ENCODE measurements at regions not wholly inside any gene's neighbourhood (a gene's known extent, or its start where the extent isn't known, plus 50 kb on each side); places are given as distances from the start of the nearest gene placed in this dataset.

DNA sequence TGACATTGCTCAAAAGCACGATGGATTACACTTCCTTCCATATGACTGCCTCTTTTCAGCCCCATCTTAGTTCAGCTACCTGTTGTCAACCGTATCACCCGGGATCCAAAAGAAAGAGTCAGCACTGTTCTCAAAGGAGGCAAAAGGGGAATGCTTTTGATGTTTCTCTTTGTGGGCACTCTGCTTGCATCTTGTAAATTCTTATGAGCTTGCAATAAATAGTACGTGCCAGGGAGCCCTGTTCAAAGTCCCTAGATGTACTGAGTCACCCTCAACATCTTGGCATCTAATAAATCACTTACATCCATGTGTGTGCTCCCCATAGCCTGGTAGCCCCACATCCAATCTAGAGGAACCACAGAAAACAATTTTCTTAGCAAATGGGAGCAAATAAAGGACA is 256.9 kb downstream of the SUCLG1 start:
- CTCF ChIA-PET = no interaction called here

GRCh38 chr2:84201158-84201557 is 257.9 kb downstream of the SUCLG1 start:
- H3K27me3 Mint-ChIP-seq = peaks cover 6% of the 10 kb centered on the region
- intact Hi-C loops (cut with micrococcal nuclease) = no loop called here
- no peaks in the 10 kb centered on the region for H3K4me1 Mint-ChIP-seq (ENCODE audit: low read depth)
- no peak for DNase-seq
- no peaks in the 10 kb centered on the region for H3K36me3 Mint-ChIP-seq
- ChIA-PET POLR2A (no interaction called here), CTCF (no interaction called here)
- no peak overlapping the region for H3K27ac Mint-ChIP-seq
- no peak overlapping the region for H3K4me3 Mint-ChIP-seq
- no peaks in the 10 kb centered on the region for H3K9me3 Mint-ChIP-seq

More for the DNA sequence above, 256.9 kb downstream of the SUCLG1 start:
- no peaks in the 10 kb centered on the region for H3K36me3 Mint-ChIP-seq
- no peak for DNase-seq
- intact Hi-C loops (cut with micrococcal nuclease) = no loop called here
- POLR2A ChIA-PET = no interaction called here
- H3K4me1 Mint-ChIP-seq (ENCODE audit: low read depth) = no peaks in the 10 kb centered on the region
- no peaks in the 10 kb centered on the region for H3K9me3 Mint-ChIP-seq
- no peak overlapping the region for H3K27ac Mint-ChIP-seq
- H3K4me3 Mint-ChIP-seq = no peak overlapping the region
- H3K27me3 Mint-ChIP-seq = peaks cover 9% of the 10 kb centered on the region

GRCh38 chr2:84197901-84198300 is 261.2 kb downstream of the SUCLG1 start:
- Mint-ChIP-seq H3K4me3 (no peak overlapping the region), H3K9me3 (no peaks in the 10 kb centered on the region), H3K27ac (no peak overlapping the region), H3K4me1 (ENCODE audit: low read depth) (no peaks in the 10 kb centered on the region), H3K36me3 (no peaks in the 10 kb centered on the region), H3K27me3 (peaks cover 1% of the 10 kb centered on the region)
- intact Hi-C loops (cut with micrococcal nuclease) = no loop called here
- ChIA-PET POLR2A (no interaction called here), CTCF (interaction anchor here (1.2 kb wide), 1 partner anchor 117 kb away, joined by 3 read pairs; no protein-coding TSS in a partner anchor)
- DNase-seq = peak; percentile 9

DNA sequence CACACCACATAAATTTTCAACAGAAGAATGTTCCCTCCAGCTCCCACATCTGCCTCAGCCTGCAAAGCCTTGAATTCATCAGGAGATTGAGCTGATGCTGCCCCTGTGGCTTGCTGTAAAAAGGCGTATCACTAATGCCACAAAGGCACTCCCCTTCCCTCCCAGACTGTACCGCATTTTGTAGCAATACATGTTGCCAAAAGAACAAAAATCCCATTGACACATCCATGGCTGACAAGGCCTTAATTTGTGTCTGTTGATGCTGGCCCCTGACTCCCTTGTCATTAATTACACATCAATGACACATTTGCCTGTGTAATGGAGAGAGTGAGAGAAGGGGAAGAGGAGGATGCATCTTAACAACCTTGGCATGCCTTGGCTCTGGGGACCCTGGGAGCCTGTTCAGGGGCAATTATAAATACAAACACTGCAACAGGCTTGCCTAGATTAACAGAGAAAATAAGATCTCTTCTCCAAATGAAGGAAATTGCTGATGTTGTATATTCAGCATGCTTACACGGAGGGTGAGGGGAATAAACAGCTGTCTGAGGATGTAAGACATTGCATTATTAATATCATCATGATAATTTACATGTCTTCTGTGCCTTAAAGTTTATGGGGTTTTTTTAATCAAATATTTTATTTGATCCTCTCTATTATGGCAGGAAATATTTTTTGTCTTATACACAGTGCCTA is 264.0 kb downstream of the SUCLG1 start:
- Mint-ChIP-seq H3K4me1 (ENCODE audit: low read depth) (no peaks in the 10 kb centered on the region), H3K27ac (no peak overlapping the region), H3K36me3 (no peaks in the 10 kb centered on the region), H3K4me3 (no peak overlapping the region), H3K9me3 (no peaks in the 10 kb centered on the region), H3K27me3 (peaks cover 1% of the 10 kb centered on the region)
- ChIA-PET CTCF (no interaction called here), POLR2A (no interaction called here)
- DNase-seq = no peak
- intact Hi-C loops (cut with micrococcal nuclease) = no loop called here

GRCh38 chr2:84194181-84194580 is 264.9 kb downstream of the SUCLG1 start:
- no peaks in the 10 kb centered on the region for H3K4me1 Mint-ChIP-seq (ENCODE audit: low read depth)
- intact Hi-C loops (cut with micrococcal nuclease) = no loop called here

GRCh38 chr2:84187258-84187657 is 271.8 kb downstream of the SUCLG1 start:
- intact Hi-C loops (cut with micrococcal nuclease) = no loop called here
- no peak overlapping the region for H3K4me3 Mint-ChIP-seq
- no peak overlapping the region for H3K27ac Mint-ChIP-seq
- DNase-seq = no peak
- no peaks in the 10 kb centered on the region for H3K27me3 Mint-ChIP-seq
- H3K9me3 Mint-ChIP-seq = no peaks in the 10 kb centered on the region
- ChIA-PET POLR2A (no interaction called here), CTCF (interaction anchor here (1.4 kb wide), 1 partner anchor 15 kb away, joined by 3 read pairs; no protein-coding TSS in a partner anchor)
- no peaks in the 10 kb centered on the region for H3K4me1 Mint-ChIP-seq (ENCODE audit: low read depth)
- no peaks in the 10 kb centered on the region for H3K36me3 Mint-ChIP-seq

More at GRCh38 chr2:84194181-84194580, 264.9 kb downstream of the SUCLG1 start:
- DNase-seq = no peak
- no peaks in the 10 kb centered on the region for H3K9me3 Mint-ChIP-seq
- POLR2A ChIA-PET = no interaction called here
- no peak overlapping the region for H3K4me3 Mint-ChIP-seq
- H3K27me3 Mint-ChIP-seq = peaks cover 1% of the 10 kb centered on the region
- no peak overlapping the region for H3K27ac Mint-ChIP-seq
- H3K36me3 Mint-ChIP-seq = no peaks in the 10 kb centered on the region
- CTCF ChIA-PET = no interaction called here

DNA sequence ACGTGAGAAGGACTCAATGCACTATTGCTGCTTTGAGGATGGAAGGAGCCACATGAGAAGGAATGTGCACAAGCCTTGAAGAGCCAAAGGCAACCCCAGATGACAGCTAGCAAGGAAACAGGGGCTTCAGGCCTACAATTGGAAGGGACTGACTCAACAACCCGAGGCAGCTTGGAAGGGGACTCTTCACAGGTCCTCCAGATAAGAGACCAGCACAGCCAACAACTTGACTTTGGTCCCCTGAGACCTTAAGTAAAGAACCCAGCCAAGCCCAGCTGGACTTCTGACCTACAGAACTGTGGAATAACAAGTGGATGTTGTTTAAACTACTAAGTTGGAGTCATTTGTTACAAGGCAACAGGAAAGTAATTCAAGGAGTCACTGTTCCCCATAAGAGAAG is 277.2 kb downstream of the SUCLG1 start:
- POLR2A ChIA-PET = no interaction called here
- Mint-ChIP-seq H3K9me3 (no peaks in the 10 kb centered on the region), H3K27me3 (no peaks in the 10 kb centered on the region), H3K27ac (no peak overlapping the region), H3K36me3 (no peaks in the 10 kb centered on the region), H3K4me3 (no peak overlapping the region), H3K4me1 (ENCODE audit: low read depth) (no peaks in the 10 kb centered on the region)
- CTCF ChIA-PET = no interaction called here
- intact Hi-C loops (cut with micrococcal nuclease) = no loop called here
- DNase-seq = no peak

DNA sequence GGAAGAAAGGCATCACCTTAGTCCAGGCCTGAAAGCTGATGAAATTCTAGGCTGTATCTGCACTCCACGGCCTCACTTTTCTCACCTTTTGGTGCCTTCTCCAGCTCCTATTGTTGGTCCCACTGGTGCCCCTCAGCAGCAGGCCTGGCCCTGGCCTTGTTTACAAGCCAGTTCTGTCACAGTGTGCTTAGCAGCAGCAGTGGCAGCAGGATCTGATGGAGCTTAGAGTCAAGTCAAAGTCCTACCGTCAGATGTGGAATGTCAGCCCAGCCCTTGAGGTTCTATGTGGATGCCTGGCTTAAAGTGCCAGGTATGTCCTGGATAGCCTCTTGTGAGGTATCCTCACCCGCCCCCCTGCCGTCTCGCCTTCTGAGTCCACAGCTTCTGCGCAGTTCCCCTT is 281.3 kb downstream of the SUCLG1 start:
- Mint-ChIP-seq H3K4me1 (ENCODE audit: low read depth) (no peaks in the 10 kb centered on the region), H3K27me3 (peaks cover 1% of the 10 kb centered on the region), H3K36me3 (no peaks in the 10 kb centered on the region), H3K27ac (no peak overlapping the region), H3K9me3 (no peaks in the 10 kb centered on the region), H3K4me3 (no peak overlapping the region)
- DNase-seq = no peak
- intact Hi-C loops (cut with micrococcal nuclease) = no loop called here
- CTCF ChIA-PET = no interaction called here
- POLR2A ChIA-PET = no interaction called here

DNA sequence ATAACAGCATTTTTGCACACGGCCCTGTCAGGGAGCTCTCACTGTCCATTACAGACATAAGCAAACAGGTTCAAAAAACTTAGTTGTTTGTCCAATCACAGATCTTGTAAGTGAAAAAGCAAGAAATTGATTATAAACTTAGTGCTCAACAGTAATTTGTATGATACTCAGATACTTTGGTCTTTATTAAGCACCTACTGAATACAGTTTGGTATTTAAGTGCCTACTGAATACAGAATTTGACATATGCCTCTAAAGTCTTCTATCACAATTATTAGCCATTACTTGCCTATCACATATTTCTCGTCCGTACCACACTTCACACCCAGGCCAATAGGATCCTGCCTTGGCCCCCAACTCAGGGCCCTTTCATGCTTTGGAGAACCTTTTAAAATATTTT is 283.1 kb downstream of the SUCLG1 start:
- ChIA-PET POLR2A (no interaction called here), CTCF (no interaction called here)
- Mint-ChIP-seq H3K27me3 (peaks cover 1% of the 10 kb centered on the region), H3K27ac (no peak overlapping the region), H3K36me3 (no peaks in the 10 kb centered on the region), H3K4me1 (ENCODE audit: low read depth) (no peaks in the 10 kb centered on the region), H3K9me3 (no peaks in the 10 kb centered on the region), H3K4me3 (no peak overlapping the region)
- intact Hi-C loops (cut with micrococcal nuclease) = no loop called here
- no peak for DNase-seq

GRCh38 chr2:84175340-84175739 is 283.7 kb downstream of the SUCLG1 start:
- CTCF ChIA-PET = no interaction called here
- POLR2A ChIA-PET = no interaction called here
- intact Hi-C loops (cut with micrococcal nuclease) = no loop called here
- Mint-ChIP-seq H3K9me3 (no peaks in the 10 kb centered on the region), H3K4me1 (ENCODE audit: low read depth) (no peaks in the 10 kb centered on the region), H3K27ac (no peak overlapping the region), H3K36me3 (no peaks in the 10 kb centered on the region), H3K27me3 (peaks cover 1% of the 10 kb centered on the region), H3K4me3 (no peak overlapping the region)
- no peak for DNase-seq

GRCh38 chr2:84173041-84173440 is 286.0 kb downstream of the SUCLG1 start:
- no peaks in the 10 kb centered on the region for H3K9me3 Mint-ChIP-seq
- no peak overlapping the region for H3K4me3 Mint-ChIP-seq
- CTCF ChIA-PET = interaction anchor here (1.6 kb wide), 1 partner anchor 13 kb away, joined by 3 read pairs; no protein-coding TSS in a partner anchor
- POLR2A ChIA-PET = no interaction called here
- no peak overlapping the region for H3K27ac Mint-ChIP-seq
- no peaks in the 10 kb centered on the region for H3K4me1 Mint-ChIP-seq (ENCODE audit: low read depth)
- no peaks in the 10 kb centered on the region for H3K36me3 Mint-ChIP-seq
- DNase-seq = no peak
- intact Hi-C loops (cut with micrococcal nuclease) = no loop called here
- H3K27me3 Mint-ChIP-seq = peaks cover 4% of the 10 kb centered on the region

DNA sequence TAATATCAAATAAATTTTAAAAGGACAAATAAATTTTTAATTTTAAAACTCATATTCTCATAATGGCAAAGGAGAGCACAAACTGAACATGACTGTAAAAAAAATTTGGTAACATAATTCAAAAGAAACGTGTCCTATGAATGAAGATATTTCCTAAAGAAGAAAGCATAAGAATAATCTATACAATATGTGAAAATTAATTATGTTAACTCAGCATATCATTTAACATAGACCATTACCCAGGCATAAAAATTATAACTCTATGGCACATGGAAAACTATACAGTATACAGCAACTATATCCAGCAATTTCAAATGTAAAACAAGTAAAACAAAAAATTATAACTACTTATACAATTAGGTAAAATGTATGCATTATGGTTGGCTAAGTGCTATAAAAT is 288.1 kb downstream of the SUCLG1 start:
- Mint-ChIP-seq H3K4me3 (no peak overlapping the region), H3K27ac (no peak overlapping the region), H3K36me3 (no peaks in the 10 kb centered on the region), H3K4me1 (ENCODE audit: low read depth) (no peaks in the 10 kb centered on the region), H3K27me3 (peaks cover 4% of the 10 kb centered on the region), H3K9me3 (no peaks in the 10 kb centered on the region)
- no peak for DNase-seq
- POLR2A ChIA-PET = no interaction called here
- CTCF ChIA-PET = no interaction called here
- intact Hi-C loops (cut with micrococcal nuclease) = no loop called here

- DNase-seq = no peak
- ChIA-PET CTCF (no interaction called here), POLR2A (no interaction called here)
- no peaks in the 10 kb centered on the region for H3K36me3 Mint-ChIP-seq
- intact Hi-C loops (cut with micrococcal nuclease) = no loop called here
- no peak overlapping the region for H3K4me3 Mint-ChIP-seq
- H3K9me3 Mint-ChIP-seq = no peaks in the 10 kb centered on the region
- H3K4me1 Mint-ChIP-seq (ENCODE audit: low read depth) = no peaks in the 10 kb centered on the region
- H3K27me3 Mint-ChIP-seq = peaks cover 4% of the 10 kb centered on the region
- H3K27ac Mint-ChIP-seq = no peak overlapping the region
These were observed 289.2 kb downstream of the SUCLG1 start for GRCh38 chr2:84169871-84170270.

Data from activated CD4-positive, alpha-beta memory T cell treated with anti-CD3 and anti-CD28 coated beads for 36 hours (primary cell).